ENCODE measurements at regions not wholly inside any gene's neighbourhood (a gene's known extent, or its start where the extent isn't known, plus 50 kb on each side); places are given as distances from the start of the nearest gene placed in this dataset.

DNA sequence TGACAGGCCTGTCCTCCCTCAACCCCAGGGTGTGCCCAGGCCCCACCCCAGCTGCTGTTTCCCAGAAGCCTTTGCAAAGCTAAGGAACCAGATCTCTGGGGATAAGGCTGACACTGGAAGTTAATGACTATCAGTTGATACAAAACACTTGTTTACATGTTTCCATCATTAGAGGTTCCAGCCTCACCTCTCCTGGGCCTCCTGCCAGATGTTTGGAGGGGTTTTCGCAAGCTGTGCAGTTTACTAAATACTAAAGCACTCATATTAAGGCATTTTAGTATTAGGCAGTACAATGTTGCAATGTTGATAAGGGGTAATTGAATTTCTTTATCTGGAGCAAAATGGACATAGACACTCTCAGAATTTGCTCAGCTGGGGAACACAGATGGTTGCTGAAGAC, 218.7 kb downstream of the INSC start:
- no peaks in the 10 kb centered on the region for H3K9me3 ChIP-seq (ENCODE audit: control insufficient read depth, insufficient read depth, low read depth, low read length)
- in situ Hi-C loops (cut with HindIII; ENCODE audit: low pct_unique_long_range_greater_than_20kb, low sequenced_read_pairs) = no loop called here
- no peaks in the 10 kb centered on the region for H3K4me1 ChIP-seq (ENCODE audit: control insufficient read depth, insufficient read depth, low read length)
- no TSS peak for BruUV-seq (replicated peaks)
- no peak overlapping the region for H3K27ac ChIP-seq (ENCODE audit: low read length)
- ChIA-PET CTCF (no interaction called here), POLR2A (no interaction called here)
- H3K4me3 ChIP-seq (ENCODE audit: low read depth in 2 of 2, low read length in 2 of 2) = no peak overlapping the region
- ATAC-seq (no peak), DNase-seq (ENCODE audit: low read depth, low spot score) (no peak)
- H3K27me3 ChIP-seq (ENCODE audit: control insufficient read depth, insufficient read depth, low read length) = no peaks in the 10 kb centered on the region
- H3K36me3 ChIP-seq (ENCODE audit: control insufficient read depth, insufficient read depth, low read length) = no peaks in the 10 kb centered on the region
- intact Hi-C loops (cut with micrococcal nuclease; ENCODE audit: unreplicated experiment) = no loop called here
- TF ChIP-seq, protein P1, sequence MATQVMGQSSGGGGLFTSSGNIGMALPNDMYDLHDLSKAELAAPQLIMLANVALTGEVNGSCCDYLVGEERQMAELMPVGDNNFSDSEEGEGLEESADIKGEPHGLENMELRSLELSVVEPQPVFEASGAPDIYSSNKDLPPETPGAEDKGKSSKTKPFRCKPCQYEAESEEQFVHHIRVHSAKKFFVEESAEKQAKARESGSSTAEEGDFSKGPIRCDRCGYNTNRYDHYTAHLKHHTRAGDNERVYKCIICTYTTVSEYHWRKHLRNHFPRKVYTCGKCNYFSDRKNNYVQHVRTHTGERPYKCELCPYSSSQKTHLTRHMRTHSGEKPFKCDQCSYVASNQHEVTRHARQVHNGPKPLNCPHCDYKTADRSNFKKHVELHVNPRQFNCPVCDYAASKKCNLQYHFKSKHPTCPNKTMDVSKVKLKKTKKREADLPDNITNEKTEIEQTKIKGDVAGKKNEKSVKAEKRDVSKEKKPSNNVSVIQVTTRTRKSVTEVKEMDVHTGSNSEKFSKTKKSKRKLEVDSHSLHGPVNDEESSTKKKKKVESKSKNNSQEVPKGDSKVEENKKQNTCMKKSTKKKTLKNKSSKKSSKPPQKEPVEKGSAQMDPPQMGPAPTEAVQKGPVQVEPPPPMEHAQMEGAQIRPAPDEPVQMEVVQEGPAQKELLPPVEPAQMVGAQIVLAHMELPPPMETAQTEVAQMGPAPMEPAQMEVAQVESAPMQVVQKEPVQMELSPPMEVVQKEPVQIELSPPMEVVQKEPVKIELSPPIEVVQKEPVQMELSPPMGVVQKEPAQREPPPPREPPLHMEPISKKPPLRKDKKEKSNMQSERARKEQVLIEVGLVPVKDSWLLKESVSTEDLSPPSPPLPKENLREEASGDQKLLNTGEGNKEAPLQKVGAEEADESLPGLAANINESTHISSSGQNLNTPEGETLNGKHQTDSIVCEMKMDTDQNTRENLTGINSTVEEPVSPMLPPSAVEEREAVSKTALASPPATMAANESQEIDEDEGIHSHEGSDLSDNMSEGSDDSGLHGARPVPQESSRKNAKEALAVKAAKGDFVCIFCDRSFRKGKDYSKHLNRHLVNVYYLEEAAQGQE (IDR thresholded peaks at IDR 0.05; ENCODE audit: insufficient read depth in 1 of 2, low read depth in 2 of 2, low read length in 1 of 2) = no peak
- TF ChIP-seq SIN3A (IDR thresholded peaks at IDR 0.05; ENCODE audit: borderline replicate concordance, insufficient read depth, low read depth, low read length) (no peak), TCF7L2 (IDR thresholded peaks at IDR 0.05; ENCODE audit: low read depth, low read length) (no peak), CTCF (IDR thresholded peaks at IDR 0.05) (no peak), POLR2AphosphoS5 (IDR thresholded peaks at IDR 0.05; ENCODE audit: low read depth, low read length) (no peak)

DNA sequence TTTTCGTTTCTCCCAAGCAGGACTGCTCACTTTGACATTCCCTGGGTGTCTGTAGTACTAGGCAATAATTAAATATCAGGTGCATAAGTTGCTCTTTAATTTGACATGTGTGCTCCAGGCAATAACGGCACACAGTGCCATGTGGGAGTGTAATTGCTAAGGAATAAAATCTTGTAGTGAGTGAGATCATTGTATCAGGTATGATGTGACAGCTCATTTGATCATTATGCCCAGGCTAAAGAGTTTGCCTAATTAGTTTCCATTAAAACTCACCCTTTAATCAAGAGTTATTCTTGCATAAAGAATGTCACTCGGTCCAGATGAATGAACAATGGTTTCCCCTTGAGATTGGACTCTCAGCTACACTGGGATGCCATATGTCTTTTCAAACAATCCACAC, 220.0 kb downstream of the INSC start:
- no peaks in the 10 kb centered on the region for H3K27me3 ChIP-seq (ENCODE audit: control insufficient read depth, insufficient read depth, low read length)
- H3K9me3 ChIP-seq (ENCODE audit: control insufficient read depth, insufficient read depth, low read depth, low read length) = no peaks in the 10 kb centered on the region
- no peak for DNase-seq (ENCODE audit: low read depth, low spot score)
- H3K27ac ChIP-seq (ENCODE audit: low read length) = no peak overlapping the region
- in situ Hi-C loops (cut with HindIII; ENCODE audit: low pct_unique_long_range_greater_than_20kb, low sequenced_read_pairs) = no loop called here
- ChIA-PET POLR2A (no interaction called here), CTCF (no interaction called here)
- ATAC-seq = no peak
- TF ChIP-seq POLR2AphosphoS5 (IDR thresholded peaks at IDR 0.05; ENCODE audit: low read depth, low read length) (no peak), SIN3A (IDR thresholded peaks at IDR 0.05; ENCODE audit: borderline replicate concordance, insufficient read depth, low read depth, low read length) (no peak), CTCF (IDR thresholded peaks at IDR 0.05) (no peak), TCF7L2 (IDR thresholded peaks at IDR 0.05; ENCODE audit: low read depth, low read length) (no peak)
- TF ChIP-seq, protein P1 (IDR thresholded peaks at IDR 0.05; ENCODE audit: insufficient read depth in 1 of 2, low read depth in 2 of 2, low read length in 1 of 2) = no peak
- H3K36me3 ChIP-seq (ENCODE audit: control insufficient read depth, insufficient read depth, low read length) = no peaks in the 10 kb centered on the region
- H3K4me1 ChIP-seq (ENCODE audit: control insufficient read depth, insufficient read depth, low read length) = no peaks in the 10 kb centered on the region
- H3K4me3 ChIP-seq (ENCODE audit: low read depth in 2 of 2, low read length in 2 of 2) = no peak overlapping the region
- no TSS peak for BruUV-seq (replicated peaks)
- intact Hi-C loops (cut with micrococcal nuclease; ENCODE audit: unreplicated experiment) = no loop called here

All from Panc1 (cell line).